ENCODE measurements at regions not wholly inside any gene's neighbourhood (a gene's known extent, or its start where the extent isn't known, plus 50 kb on each side); places are given as distances from the start of the nearest gene placed in this dataset.
"Not testable (repeated sequence)": the region's sequence is repeated elsewhere in the genome, so short reads cannot be mapped to it uniquely, and the experiment has no call there.

DNA sequence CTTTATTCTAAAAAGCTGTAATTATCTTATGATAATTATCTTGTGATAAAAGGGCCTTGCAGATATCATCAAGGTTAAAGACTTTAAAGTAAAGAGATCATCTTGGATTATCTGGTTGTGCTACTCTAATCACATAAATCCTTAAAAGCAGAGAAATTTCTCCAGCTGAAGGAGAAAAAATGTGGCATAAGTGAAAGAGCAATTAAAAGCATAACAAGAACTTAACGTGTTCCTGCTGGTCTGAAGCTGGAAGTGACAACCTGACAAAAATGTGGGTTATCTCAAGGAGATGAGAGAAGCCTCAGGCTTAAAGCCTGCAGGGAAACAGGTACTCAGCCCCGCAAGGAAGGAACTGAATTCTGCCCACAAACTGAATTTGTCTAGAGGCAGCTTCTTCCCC is 449.1 kb upstream of the NDST4 start:
- peak; percentile 68 for FAIRE-seq
- DNase-seq (ENCODE audit: insufficient read length, low spot score), result no peak
- TF ChIP-seq, protein P1, sequence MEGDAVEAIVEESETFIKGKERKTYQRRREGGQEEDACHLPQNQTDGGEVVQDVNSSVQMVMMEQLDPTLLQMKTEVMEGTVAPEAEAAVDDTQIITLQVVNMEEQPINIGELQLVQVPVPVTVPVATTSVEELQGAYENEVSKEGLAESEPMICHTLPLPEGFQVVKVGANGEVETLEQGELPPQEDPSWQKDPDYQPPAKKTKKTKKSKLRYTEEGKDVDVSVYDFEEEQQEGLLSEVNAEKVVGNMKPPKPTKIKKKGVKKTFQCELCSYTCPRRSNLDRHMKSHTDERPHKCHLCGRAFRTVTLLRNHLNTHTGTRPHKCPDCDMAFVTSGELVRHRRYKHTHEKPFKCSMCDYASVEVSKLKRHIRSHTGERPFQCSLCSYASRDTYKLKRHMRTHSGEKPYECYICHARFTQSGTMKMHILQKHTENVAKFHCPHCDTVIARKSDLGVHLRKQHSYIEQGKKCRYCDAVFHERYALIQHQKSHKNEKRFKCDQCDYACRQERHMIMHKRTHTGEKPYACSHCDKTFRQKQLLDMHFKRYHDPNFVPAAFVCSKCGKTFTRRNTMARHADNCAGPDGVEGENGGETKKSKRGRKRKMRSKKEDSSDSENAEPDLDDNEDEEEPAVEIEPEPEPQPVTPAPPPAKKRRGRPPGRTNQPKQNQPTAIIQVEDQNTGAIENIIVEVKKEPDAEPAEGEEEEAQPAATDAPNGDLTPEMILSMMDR (IDR thresholded peaks at IDR 0.05; ENCODE audit: insufficient read depth, missing control alignments), result no peak

- DNase-seq (ENCODE audit: insufficient read length, low spot score), result no peak
- FAIRE-seq, result no peak
- TF ChIP-seq, protein P1 (IDR thresholded peaks at IDR 0.05; ENCODE audit: insufficient read depth, missing control alignments), result no peak
Measured at GRCh38 chr4:115548123-115548522, 434.7 kb upstream of the NDST4 start.

GRCh38 chr4:115537387-115537786 is 424.0 kb upstream of the NDST4 start:
- no peak for FAIRE-seq
- TF ChIP-seq, protein P1 (IDR thresholded peaks at IDR 0.05; ENCODE audit: insufficient read depth, missing control alignments), result peak; percentile 41
- DNase-seq (ENCODE audit: insufficient read length, low spot score), result no peak

DNA sequence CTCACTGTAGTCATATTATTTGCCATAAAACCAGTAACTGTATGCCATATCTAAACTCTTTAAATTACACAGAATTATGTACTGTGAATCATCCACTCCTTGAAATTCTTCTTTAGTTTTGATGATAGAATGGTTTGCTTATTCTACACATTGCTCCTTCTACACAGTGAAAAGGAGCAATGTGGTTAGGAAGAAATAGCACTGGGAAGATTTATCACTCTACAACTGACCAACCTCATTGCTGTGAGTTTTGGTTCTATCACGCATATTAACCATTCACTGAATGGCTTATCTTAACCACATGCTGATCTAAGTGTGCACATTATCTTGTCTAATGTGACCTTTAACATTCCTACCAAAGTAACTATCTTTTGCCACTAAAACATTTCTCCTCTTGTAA is 415.7 kb upstream of the NDST4 start:
- TF ChIP-seq, protein P1 (IDR thresholded peaks at IDR 0.05; ENCODE audit: insufficient read depth, missing control alignments), result no peak
- DNase-seq (ENCODE audit: insufficient read length, low spot score), result no peak
- FAIRE-seq, result no peak

DNA sequence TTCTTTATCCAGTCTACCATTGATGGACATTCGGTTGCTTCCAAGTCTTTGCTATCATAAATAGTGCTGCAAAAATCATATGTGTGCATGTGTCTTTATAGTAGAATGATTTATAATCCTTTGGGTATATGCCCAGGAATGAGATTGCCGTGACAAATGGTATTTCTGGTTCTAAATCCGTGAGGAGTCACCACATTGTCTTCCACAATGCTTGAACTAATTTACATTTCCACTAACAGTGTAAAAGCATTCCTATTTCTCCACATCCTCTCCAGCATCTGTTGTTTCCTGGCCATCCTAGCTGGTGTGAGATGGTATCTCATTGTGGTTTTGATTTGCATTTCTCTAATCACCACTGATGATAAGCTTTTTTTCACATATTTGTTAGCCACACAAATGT is 406.1 kb upstream of the NDST4 start:
- not testable (repeated sequence) for FAIRE-seq; DNase-seq (ENCODE audit: insufficient read length, low spot score)

DNA sequence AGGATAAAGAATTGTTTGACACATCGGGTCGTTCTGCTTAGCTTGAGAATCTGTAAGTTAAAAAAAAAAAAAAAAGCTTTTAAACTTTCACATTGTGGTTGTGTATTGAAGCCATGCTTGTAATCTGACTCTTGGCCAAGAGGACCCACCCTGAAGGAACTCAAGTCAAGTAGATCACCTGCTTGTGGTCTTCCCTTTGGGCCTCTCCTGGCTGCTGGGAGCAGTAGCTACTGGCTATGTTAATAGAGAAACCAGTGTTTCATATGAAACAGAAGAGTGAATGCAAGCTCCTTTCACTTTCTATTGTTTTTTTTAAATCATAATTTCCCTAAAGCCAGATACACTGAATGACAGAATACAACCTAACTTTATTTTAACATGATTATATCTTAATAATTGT is 402.4 kb upstream of the NDST4 start:
- no peak for DNase-seq (ENCODE audit: insufficient read length, low spot score)
- TF ChIP-seq, protein P1 (IDR thresholded peaks at IDR 0.05; ENCODE audit: insufficient read depth, missing control alignments), result no peak
- FAIRE-seq, result no peak

DNA sequence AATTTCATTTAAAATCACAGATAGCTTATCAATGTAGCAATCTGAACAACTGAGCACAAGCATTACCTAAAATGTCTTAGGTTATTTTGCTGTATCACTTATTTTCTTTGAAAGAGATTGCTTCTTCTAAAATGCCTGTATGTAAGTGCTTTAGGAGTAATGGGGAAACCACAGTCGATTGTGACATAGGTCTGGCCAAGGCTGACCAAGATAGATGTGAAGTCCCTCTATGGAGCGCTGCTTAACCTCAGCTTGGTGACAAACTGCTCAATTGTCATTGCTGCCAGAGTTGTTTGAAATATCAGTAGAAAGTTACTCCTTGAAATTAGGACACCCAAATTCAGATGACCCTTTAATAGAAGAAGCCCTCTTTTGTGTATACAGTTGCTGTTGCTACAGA is 401.9 kb upstream of the NDST4 start:
- DNase-seq (ENCODE audit: insufficient read length, low spot score), result no peak
- TF ChIP-seq, protein P1 (IDR thresholded peaks at IDR 0.05; ENCODE audit: insufficient read depth, missing control alignments), result no peak
- no peak for FAIRE-seq

DNA sequence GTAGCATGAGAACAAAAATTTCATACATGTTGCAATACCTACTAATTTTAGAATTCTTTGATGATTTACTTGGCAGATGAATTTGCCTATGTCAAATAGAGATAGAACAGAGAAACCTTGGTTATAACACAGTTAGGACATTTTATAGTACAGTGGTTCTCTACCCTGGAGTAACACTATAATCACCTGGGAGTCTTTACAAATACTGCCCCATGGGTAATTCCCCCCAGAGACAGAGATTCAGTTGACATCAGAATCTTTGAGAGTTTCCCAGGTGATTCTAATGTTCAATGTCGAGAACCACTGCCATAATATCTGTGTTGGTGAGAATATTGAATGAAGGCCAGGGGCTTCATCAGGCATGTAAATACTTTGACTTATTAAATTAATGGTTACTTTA is 401.3 kb upstream of the NDST4 start:
- no peak for DNase-seq (ENCODE audit: insufficient read length, low spot score)
- no peak for FAIRE-seq
- TF ChIP-seq, protein P1 (IDR thresholded peaks at IDR 0.05; ENCODE audit: insufficient read depth, missing control alignments), result no peak
